GM19467 (cell line): ENCODE measurements at regions not wholly inside any gene's neighbourhood (a gene's known extent, or its start where the extent isn't known, plus 50 kb on each side); places are given as distances from the start of the nearest gene placed in this dataset.
"Not testable (repeated sequence)": the region's sequence is repeated elsewhere in the genome, so short reads cannot be mapped to it uniquely, and the experiment has no call there.

Experiments used
- ATAC-seq: cut with Tn5 transposase; IDR thresholded peaks from one replicate; pipeline ENCODE4 v1.9.1; 2021; ENCODE audit warnings: mild to moderate bottlenecking, moderate library complexity; ENCODE audit not compliant: unreplicated experiment

DNA sequence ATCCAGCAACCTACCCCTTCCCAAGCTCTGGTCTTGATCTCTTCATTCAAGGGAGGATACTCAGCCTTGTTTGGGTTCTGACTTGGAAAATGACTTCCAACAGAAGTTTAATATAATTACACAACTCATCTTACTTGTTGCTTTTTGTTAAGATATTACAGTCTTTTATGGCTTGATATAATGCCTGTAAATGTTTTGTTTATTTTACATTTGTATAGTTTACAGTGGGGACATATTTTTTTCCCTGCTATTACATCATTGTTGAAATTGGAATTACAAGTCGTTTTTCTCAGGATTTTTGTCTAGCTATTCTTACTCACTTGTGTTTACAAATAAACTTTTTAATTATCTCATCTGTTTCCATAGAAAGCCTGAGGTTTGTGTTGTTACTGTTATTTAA lies 436.0 kb downstream of the CNTNAP4 start:
- no peak for ATAC-seq

DNA sequence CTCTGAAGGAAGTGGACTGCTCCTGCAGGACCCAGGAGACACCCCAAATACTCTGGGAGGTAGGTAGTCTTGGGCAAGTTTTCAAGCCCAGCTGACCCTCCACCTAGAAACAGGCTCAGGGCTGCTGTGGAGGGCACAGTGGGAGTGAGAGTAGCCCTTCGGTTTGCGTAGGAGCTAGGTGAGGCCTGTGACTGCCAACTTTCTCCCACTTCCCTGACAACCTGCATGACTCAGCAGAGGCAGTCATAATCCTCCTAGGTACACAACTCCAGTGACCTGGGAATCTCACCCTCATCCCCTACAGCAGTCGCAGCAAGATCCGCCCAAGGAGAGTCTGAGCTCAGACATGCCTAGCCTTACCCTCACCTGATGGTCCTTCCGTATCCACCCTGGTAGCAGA lies 439.1 kb downstream of the CNTNAP4 start:
- ATAC-seq, result not testable (repeated sequence)

DNA sequence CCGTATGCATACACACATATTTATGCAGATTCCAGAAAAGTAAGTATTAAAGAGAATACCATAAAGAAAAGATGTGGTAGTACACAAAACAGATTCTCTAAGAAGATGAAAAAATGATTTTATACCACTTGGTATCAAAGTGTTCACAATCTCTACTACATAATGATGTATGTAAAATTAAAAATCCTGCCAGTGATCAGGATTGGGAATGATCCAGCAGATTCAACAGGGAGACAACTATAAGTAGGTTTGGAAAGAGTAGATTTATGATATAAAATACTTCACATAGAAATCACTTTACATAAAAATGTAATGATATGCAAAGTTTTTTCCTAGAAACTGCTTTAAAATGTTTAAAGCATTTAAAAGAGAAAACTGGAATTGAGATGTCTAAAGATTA lies 447.0 kb downstream of the CNTNAP4 start:
- no peak for ATAC-seq

DNA sequence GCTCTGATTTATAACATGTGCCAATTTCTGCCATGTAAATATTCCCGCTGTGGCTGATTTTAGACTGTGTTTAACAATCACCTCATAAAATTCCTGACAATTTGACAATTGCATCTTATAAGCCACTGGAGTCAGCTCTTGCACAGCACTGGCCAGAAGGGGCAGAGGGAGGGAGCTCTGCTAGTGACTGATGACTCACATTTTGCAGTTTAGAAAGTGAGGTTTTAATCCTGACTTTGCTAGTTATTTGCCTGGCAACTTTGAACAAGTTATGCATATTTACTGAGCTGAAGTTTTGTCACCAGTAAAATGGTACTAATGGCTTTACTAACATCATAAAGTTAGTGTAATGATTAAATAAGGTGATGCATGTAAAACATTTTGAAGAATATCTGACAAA lies 452.3 kb downstream of the CNTNAP4 start:
- no peak for ATAC-seq

DNA sequence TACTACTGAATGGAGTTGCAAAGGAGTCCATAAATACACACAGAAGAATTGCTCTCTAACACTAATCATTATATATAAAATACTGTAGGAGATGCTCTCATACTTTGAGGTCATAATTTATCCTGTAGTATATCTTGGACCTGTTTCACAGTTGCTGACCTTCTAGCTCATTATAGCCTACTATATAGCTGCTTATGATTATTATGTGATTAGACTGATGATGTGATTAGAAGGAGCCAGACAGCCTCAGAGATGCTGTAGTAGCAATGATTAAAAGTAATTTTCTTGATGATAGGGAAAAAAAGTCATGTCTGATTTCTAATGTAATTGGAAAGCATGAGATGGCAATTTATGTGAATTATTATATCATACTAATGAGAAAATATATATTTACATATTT lies 455.7 kb downstream of the CNTNAP4 start:
- ATAC-seq, result no peak

DNA sequence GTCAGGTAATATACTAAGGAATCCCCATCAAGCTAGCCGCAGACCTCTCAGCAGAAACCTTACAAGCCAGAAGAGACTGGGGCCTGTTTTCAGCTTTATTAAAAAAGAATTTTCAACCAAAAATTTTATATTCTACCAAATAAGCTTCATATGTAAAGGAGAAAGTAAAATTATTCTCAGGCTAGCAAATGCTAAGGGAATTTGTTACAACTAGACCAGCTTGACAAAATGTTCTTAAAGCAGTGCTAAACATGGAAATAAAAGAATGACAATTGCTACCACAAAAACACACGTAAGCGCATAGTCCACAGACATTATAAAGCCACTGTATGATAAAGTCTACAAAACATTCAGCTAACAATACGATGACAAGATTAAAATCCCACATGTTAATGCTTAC lies 449.4 kb upstream of the MON1B start:
- ATAC-seq, result no peak

DNA sequence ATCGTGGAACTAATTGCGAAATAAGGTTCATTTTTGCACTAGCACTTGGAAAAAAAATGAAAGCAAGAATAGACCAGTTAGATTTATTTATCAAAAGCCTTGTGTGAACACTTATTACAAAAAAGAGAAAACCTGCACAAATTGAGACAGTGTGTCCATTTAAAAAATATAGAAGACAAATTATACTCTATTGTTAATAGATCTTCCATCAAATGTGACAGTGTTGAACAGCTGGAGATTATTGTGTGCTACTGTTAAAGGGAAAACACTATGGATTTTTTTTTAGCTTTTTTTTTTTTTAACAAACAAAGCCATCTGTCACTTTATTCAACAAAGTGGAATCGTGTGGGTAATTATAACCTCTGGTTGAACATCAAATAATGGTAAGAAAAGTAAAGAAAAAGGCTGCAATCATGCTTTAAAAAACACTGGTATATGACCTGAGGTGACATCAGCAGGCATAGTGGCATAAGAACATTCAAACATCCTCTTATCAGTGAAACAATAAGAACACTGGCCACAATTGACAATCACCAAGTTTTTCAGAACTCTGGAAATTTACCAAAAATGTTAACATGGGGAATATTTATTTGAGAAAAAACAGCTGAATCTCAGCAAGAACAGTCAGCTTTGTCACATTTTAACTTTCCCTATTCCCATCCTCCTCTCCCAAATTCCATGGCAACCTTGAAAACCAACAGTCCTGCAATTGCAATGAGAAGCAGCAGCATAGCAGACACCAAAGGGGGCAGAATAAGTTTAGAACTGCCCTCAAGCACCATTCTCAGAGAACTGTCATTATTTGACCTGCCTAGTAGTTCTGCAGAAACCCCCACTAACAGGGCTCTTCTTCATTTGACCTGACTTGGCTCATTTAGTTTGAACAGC lies 442.3 kb upstream of the MON1B start:
- no peak for ATAC-seq

DNA sequence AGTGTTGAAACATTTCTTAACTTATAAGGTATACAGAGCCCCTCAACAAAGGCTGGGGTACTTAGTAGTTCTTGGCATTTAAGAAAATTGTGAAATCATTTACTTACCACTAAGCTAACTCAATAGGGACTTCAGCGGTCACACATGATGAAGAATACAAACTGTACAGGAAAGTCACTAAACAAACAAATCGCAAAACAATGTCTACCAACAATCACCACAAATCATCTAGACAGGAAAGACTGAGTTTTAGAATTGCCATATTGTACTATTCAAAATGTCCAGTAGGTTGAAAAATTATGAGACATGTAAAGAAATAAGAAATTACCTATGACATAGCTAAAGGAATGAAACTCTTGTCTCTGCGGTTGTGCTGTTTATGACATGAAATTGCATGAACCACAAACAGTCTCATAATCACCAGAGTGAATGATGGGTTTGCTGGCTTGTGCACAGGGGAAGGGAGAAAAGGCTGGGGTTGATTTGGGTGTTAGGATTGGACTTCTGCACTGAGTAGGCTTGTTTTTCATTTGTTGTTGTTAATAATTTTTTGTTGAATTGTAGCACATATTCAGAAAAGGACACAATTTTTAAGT lies 441.1 kb upstream of the MON1B start:
- no peak for ATAC-seq

DNA sequence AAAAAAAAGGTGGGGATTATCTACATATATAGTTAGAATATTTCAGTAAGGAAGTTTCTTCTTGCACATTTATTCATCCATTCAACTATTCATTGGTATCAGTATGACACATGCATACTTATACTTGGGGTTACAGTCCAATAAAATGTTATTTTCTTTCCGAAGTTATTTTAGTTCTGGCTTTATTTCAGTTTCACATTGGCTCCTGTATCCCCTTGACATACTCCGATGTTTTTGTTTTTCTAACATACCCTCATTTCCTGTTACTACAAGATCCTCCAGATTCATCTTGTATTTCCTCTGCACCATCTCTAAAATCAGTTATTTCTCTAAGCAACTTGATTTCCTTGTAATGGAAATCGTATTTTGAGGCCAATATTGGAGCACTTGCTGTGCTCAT lies 435.5 kb upstream of the MON1B start:
- ATAC-seq, result no peak

DNA sequence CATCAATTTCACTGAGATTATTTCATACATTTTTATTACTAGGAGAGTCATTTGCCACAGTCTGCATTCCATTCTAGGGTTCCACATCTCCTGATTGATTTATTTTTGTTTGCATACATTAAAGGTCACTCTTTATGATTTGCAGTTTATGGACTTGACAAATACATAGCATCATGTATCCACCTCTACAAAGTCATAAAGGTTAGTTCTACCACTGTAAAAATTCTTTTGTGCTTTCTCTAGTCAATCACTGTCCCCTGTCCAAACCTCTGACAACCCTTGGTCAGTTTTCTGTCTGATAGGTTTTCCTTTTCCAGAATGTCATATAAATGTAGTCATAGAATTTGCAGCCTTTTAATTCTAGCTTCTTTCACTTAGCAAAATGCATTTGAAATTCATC lies 434.6 kb upstream of the MON1B start:
- no peak for ATAC-seq

DNA sequence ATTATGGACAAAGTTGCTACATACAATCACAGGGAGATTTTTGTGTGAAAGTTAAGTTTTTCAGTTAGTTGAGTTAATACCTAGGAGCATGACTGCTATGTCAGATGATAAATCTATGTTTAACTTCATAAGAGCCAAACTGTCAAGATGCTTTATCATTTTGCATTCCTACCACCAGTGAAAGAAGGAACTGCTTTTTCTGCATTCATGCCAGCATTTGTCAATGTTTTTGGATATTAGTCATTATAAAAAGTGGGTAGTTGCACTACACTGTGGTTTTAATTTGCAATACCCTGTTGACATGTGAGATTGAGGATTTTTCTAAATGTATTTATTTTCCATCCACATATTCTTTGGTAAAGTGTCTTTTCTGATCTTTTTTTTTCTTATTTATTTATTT lies 434.0 kb upstream of the MON1B start:
- no peak for ATAC-seq

DNA sequence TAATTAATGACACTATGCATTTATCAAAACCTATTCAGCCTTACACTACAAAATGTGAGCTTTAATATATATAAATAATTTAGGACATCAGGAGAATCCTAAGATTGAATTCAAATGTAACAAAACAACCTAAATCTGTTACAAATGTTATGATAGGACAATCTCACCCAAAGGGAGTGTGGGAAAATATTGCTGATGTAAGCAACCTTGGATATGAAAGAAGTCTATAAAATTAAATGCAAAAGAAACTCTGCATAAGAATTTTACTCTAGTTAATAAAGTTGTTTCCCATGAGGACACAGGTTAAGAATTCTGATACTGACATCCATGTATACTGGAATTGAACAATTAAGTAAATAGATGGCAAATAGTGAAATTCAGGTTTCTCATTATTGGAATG lies 424.5 kb upstream of the MON1B start:
- no peak for ATAC-seq

DNA sequence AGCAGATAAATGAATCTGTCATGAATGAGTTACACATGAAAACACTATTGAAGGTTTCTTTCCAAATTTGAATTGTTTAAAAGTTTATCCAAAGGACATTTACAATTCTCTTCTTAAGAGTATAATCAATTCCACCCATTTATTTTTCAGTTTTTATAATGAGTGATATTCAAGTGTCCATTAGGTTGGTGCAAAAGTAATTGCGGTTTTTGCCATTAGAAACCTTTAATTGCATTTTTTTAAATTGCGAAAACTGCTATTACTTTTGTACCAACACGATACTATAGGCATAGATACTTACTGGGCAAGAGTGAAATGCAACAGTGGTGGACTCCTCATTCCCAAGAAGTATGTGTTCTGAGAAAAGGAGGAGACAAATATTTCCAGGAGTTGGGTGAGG lies 422.7 kb upstream of the MON1B start:
- ATAC-seq, result no peak

DNA sequence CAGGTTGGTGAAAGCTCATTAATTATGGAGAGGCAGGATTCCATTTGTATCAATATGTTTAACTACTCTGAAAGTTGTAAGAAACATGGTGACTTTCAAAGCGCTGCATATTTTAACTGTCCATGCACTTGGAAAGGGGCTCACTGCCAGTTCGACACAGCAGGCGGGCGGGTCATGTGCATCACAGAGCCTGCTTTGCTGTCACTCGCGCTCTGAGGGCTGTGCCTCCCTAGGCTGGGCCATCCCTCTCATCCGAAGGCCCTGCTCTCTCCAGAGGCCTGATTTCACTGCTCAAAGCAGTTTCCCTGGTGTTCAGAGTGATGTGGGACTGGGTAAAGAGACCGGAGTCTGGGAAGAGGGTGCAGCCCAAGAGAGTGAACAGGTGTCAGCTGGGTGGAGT lies 422.0 kb upstream of the MON1B start:
- ATAC-seq, result no peak

DNA sequence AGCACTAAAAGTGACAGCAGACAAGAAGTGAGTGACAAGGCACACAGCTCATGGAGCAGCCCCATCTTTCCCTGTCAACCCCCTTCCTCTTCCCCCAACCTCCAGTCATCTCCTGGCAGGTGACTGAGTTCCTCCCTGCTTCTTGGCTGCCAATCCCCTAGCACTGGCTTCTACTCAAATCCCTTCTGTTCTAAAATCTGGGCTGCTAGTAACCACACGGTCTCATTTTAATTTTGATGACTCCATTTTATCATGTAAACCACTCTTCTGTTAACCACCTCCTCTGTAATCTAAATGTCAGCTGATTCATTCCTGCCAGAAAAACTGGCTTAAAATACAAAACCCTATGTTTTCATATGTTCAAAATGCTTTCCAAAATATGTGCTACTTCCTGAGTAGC lies 419.8 kb upstream of the MON1B start:
- ATAC-seq, result no peak

DNA sequence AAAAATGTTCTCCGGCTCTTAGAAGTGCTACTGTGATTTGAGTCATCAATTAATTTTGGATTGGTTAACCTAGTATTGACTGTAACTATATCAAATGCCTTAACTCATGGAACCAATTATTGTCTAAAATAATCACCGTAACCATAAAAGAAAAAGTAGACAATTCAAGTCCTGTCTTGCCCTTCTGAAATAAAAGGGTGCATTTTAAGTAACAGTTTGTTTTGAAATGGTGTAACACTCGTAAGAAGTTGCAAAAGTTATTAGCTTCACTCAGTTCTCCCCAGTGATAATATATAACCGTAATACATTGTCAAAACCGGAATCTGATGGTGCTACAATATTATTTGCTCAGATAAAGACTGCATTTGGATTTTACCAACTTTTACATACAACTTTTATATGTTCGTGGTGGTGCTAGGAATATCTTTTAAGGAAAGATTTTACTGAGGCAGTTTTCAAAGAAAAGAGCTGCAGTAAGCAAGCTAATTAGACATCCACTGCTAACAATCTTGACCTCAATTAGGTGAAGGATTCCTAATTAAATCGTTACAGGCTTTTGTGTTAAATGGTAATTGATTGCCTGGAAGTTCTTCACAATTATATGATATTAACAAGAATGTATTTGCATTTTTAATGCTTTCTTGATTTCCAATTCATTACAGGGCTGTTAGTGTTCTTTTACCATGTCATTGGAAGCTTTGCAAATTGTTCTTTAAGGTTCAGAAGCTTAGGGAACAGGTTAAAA lies 413.1 kb upstream of the MON1B start:
- no peak for ATAC-seq

DNA sequence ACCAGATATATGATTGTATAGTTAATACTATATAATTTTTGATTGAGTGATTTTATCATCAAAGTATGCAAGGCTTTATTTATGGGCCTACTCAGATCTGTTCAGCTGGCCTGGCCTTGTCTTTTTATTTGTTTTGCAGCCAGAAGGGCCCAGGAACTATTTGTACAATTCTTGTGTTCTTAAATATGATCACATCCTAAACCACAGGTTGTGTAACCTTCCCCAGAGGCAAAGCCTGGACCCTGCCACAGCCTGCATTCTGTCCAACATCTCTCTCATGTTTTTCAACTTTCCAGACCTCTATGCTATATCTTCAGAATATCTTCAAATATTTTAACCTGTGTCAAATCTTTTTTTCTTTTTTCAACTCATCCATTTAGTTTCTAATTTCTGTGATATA lies 410.4 kb upstream of the MON1B start:
- no peak for ATAC-seq

DNA sequence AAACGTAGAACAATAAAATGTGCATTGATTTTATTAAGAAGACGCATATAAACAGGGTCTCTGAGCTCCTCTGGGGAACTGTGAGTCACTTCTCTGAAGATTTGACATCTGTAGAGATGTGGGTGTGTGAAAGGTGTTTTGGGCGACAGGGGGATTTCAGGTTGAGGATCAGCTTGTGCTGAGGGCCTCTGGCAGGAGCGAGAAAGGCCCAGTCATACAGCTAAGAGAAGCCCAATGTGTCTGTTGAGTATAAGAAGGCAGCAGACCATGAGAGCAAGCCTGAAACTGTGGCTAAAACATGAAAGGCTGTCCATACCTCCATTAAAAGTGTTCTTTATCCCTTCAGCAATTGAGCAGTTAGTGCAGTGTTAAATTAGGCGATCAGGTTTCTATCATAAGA lies 406.5 kb upstream of the MON1B start:
- no peak for ATAC-seq

DNA sequence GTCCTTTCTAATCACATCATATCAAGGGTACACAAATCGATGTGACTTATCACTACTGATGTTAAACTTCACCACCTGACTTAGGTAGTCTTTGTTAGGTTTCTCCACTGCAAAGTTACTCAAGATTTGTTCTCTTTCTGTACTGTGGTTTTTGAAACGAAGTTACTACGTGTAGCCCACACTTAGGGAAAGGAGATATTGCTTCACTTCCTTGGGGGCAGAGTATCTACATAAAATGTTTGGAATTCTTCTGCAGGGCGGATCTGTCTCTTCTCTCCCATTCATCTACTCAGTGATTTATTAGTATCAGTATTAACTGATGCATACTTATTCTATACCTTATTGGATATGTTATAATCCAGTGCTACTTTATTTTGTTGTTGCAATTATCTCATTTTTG lies 403.6 kb upstream of the MON1B start:
- ATAC-seq, result no peak

DNA sequence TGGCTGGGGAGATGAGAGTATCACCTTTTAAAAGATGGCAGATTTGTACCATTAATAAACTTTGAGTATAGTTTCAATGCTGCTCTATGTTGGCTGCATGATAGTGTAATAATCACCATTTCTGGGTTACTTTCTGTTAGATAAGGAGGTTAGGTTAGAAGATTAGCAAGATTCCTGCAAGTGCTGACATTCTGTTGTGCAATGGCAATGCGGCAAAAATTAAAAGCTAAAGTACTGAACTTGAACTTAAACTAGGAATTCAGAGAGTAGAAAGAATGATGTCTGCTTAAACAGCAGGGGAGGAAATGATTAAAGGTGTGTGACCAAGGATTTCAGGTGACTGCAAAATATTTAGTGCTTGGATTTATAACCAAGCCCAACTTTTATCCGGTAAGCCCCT lies 399.8 kb upstream of the MON1B start:
- ATAC-seq, result no peak

DNA sequence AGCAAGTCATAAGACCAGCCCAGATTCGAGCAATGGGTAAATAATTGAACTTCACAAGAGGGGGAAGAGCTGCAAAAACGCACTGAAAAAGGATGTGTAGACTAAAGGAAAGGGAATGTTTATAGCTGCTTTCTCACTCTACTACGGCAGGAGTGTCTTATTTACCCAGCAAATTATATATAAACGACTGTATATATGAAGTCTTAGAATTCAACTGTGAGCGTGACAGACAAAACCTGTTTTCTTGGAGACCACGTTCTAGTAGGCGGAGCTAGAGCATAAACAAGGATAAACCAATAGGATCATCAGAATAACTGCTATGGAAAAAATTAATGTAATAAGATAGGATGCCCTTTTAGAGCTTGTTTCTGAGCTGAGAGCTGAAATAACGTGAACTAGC lies 394.6 kb upstream of the MON1B start:
- no peak for ATAC-seq

DNA sequence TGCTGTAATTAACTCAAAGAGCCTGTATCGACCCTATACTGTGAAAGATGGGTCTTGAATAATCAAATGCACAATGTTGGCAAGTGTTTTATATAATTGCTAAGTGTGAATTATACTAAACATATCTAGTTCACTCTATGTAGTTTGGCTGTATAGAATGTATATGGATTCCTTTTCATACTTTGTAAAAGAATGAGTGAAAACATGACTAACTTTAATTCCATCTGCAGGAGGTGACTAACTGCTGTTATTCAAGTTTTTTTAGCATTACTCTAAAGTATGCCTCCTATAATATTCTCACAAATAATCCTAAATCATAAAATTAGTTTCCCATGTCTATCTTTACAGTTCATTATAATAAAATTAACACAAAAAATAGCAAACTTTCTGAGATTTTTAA lies 394.0 kb upstream of the MON1B start:
- ATAC-seq, result no peak
